ENCODE measurements at regions not wholly inside any gene's neighbourhood (a gene's known extent, or its start where the extent isn't known, plus 50 kb on each side); places are given as distances from the start of the nearest gene placed in this dataset.

DNA sequence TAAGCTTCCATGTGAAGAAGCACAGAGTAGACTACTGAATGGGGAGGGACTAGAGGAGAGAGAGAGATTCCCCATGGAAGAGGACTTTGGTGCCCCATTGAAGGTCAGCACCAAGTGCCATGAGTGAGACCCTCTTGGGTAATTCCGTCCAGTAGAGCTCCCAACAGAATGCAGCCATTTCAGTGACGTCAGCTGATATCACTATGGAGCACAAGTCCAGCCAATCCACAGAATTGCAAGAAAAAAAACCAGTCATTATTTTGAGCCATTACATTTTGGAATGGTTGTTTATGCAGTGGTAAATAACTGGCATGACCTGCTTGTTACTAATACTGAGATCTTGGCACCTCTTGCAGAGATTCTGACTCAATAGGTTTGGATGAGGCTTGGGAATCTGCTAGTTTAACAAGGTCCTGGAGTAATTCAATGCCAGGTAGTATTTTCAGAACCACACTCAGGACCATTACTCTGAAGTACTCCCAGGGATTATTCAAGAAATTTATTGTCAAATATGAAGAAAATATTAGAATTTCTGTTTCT is 52.6 kb upstream of the SP8 start:
- no peak for DNase-seq
- Mint-ChIP-seq H3K9me3 (no peaks in the 10 kb centered on the region), H3K4me3 (no peak overlapping the region), H3K36me3 (ENCODE audit: low read depth) (no peaks in the 10 kb centered on the region), H3K4me1 (ENCODE audit: low read depth) (no peaks in the 10 kb centered on the region), H3K27ac (no peak overlapping the region), H3K27me3 (peaks cover 6% of the 10 kb centered on the region)

DNA sequence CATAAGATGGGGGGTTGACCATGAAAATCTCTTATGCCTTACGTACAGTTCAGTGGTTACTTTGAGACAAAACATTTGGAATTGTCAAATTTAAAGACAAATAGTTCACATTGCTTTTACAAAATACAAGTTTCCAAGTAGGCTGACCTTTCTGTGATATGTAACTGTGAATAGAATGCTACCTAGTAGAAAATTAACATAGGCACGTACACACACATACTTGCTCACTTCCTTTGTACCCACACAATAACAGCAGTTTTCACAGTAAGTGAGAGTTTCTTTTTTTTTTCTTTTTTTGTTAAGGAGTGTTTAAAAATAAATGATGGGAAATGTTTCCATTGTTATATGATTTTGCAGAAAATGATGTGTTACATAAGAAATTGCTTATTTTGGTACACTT is 53.3 kb upstream of the SP8 start:
- H3K9me3 Mint-ChIP-seq: no peaks in the 10 kb centered on the region
- DNase-seq: no peak
- H3K27ac Mint-ChIP-seq: no peak overlapping the region
- peaks cover 7% of the 10 kb centered on the region for H3K27me3 Mint-ChIP-seq
- no peaks in the 10 kb centered on the region for H3K36me3 Mint-ChIP-seq (ENCODE audit: low read depth)
- H3K4me3 Mint-ChIP-seq: no peak overlapping the region
- no peaks in the 10 kb centered on the region for H3K4me1 Mint-ChIP-seq (ENCODE audit: low read depth)

DNA sequence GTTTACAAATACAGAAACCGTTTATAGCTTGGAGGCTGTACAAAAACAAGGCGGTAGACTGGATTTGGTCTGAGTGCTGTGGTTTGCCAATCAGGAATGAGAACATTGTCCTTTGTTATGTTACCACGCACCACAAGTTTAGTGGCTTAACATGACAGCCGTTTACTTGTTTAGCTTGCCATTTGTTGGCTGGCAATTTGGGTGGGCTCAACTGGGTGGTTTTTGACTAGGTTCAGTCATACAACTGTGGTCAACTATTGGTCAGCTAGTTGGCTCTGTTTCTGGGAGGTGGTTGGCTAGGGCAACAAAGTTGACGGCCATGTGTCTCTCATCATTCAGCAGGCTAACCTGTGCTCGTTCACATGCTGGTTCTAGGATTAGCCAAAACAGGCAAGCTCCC is 60.1 kb upstream of the SP8 start:
- Mint-ChIP-seq H3K27me3 (peaks cover 11% of the 10 kb centered on the region), H3K36me3 (ENCODE audit: low read depth) (no peaks in the 10 kb centered on the region), H3K4me1 (ENCODE audit: low read depth) (no peaks in the 10 kb centered on the region), H3K4me3 (no peak overlapping the region), H3K9me3 (no peaks in the 10 kb centered on the region), H3K27ac (no peak overlapping the region)
- no peak for DNase-seq

DNA sequence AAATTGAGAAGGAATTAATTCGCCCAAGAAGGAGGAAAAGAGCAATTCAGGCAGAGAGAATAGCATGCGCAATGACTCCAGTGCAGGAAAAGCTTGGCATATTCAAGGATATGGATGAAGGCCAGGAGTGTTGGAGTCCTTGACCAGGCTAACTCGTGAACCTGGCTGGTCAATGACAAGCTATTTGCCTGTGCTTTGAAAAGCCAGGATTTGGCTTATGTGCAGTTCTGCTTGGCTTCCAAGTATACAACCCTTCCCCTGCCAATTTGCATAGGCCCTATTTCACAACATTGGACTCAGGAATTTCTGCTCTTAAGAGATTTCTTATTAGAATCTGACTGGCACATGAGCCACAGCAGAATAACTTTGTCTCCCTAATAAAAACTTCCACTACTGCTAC is 72.3 kb upstream of the SP8 start:
- H3K4me1 Mint-ChIP-seq (ENCODE audit: low read depth): no peaks in the 10 kb centered on the region
- no peak overlapping the region for H3K4me3 Mint-ChIP-seq
- no peak for DNase-seq
- no peaks in the 10 kb centered on the region for H3K36me3 Mint-ChIP-seq (ENCODE audit: low read depth)
- H3K27me3 Mint-ChIP-seq: no peaks in the 10 kb centered on the region
- H3K27ac Mint-ChIP-seq: no peak overlapping the region
- no peaks in the 10 kb centered on the region for H3K9me3 Mint-ChIP-seq

DNA sequence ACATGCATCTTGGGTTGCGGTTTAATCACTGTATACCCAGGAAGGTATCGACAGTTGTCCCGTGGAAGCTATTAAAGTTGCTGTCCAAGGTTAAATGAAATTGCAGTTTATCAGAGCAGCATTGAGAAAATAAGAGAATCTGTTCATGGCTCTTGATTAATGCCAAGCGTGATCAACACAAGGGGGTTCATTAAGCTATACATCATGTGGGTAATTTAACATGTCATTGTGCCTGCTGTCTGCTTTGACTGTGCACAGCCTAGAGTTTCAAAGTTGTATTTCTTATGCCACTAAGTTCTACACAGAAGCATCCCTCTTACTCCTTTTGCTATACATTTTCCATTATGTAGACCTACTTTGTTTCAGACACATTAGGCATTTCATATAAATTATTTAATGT is 74.8 kb upstream of the SP8 start:
- Mint-ChIP-seq H3K4me3 (no peak overlapping the region), H3K27me3 (no peaks in the 10 kb centered on the region), H3K27ac (no peak overlapping the region), H3K4me1 (ENCODE audit: low read depth) (no peaks in the 10 kb centered on the region), H3K36me3 (ENCODE audit: low read depth) (no peaks in the 10 kb centered on the region), H3K9me3 (no peaks in the 10 kb centered on the region)
- DNase-seq: no peak

DNA sequence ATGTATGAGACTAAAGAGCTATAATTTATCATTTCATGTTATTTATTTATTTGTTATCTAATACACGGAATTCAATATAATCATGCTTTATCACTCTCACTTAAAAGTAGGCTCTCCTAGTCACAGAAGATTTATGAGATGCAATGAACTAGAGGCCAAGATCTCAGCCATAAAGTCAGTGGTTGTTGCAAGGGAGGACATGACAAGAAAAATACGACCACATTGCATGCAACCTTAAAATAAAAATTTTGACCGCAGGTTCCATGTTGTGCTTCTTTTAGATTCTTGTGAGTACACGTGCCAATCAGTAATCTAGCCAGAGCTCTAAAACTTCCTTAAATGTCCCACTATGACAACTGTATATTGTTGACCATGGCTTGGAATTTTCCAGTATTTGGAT is 75.9 kb upstream of the SP8 start:
- Mint-ChIP-seq H3K27ac (no peak overlapping the region), H3K27me3 (no peaks in the 10 kb centered on the region), H3K36me3 (ENCODE audit: low read depth) (no peaks in the 10 kb centered on the region), H3K4me3 (no peak overlapping the region), H3K4me1 (ENCODE audit: low read depth) (no peaks in the 10 kb centered on the region), H3K9me3 (no peaks in the 10 kb centered on the region)
- no peak for DNase-seq

DNA sequence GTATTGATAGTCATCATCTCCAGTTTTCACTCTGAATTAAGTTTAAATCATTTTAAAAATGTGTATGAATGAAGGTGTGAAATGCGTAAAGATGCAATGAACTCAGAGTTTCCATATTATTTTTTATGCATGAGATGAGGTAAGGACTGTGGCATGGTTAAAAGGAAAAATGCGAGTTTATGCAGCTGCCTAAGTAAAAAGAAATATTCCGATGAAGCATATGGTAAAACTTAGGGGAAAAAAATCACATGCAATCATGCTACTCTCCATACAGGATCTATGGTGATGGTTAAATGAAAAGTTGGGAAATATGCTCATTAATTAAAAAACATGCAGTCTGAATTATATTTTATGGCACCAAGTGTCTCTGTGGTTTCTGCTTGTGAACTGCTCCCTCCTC is 77.5 kb upstream of the SP8 start:
- no peak overlapping the region for H3K27ac Mint-ChIP-seq

DNA sequence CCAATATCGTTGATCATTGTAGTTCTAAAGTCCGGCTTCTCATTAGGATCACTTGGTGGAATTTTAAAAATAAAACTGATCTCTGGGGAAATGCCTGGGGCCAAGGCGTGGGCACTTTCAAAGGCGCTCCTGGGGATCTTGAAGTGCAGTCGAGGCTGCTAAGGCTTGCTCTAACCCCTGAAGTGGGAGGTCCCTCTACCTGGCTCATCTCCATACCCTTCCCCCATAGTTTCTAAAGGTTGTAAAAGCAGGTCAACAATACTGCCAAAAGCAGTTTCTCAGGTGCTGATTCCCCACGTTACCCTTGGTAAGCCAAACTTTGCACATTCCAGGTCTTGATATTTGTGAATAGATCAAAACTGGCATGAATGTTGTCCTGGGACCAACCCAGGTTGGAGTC is 79.0 kb upstream of the SP8 start:
- DNase-seq: no peak
- Mint-ChIP-seq H3K36me3 (ENCODE audit: low read depth) (no peaks in the 10 kb centered on the region), H3K4me1 (ENCODE audit: low read depth) (no peaks in the 10 kb centered on the region), H3K27me3 (peaks cover 3% of the 10 kb centered on the region), H3K9me3 (no peaks in the 10 kb centered on the region), H3K4me3 (no peak overlapping the region), H3K27ac (no peak overlapping the region)

More for the DNA sequence above, 77.5 kb upstream of the SP8 start:
- peaks cover 3% of the 10 kb centered on the region for H3K27me3 Mint-ChIP-seq
- DNase-seq: no peak
- no peak overlapping the region for H3K4me3 Mint-ChIP-seq
- no peaks in the 10 kb centered on the region for H3K36me3 Mint-ChIP-seq (ENCODE audit: low read depth)
- H3K4me1 Mint-ChIP-seq (ENCODE audit: low read depth): no peaks in the 10 kb centered on the region
- no peaks in the 10 kb centered on the region for H3K9me3 Mint-ChIP-seq

DNA sequence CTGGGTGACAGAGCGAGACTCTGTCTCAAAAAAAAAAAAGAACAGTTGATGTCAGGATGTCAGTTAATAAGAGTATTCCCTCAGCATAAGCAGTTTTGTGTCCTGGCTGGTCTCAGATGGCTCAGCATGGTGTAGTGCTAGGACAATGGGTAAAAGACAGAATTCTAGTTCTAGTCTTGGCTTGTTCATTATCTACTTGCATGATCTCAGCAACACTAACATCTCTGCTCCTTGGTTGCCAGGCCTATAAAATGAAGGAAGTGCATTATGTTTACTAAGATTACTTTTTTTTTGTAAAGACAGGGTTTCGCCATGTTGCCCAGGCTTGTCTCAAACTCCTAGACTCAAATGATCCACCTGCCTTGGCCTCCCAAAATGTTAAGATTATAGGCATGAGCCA is 84.3 kb upstream of the SP8 start:
- no peak overlapping the region for H3K27ac Mint-ChIP-seq
- H3K36me3 Mint-ChIP-seq (ENCODE audit: low read depth): no peaks in the 10 kb centered on the region
- no peak for DNase-seq
- H3K4me1 Mint-ChIP-seq (ENCODE audit: low read depth): no peaks in the 10 kb centered on the region
- H3K4me3 Mint-ChIP-seq: no peak overlapping the region
- peaks cover 3% of the 10 kb centered on the region for H3K27me3 Mint-ChIP-seq
- H3K9me3 Mint-ChIP-seq: peaks cover 3% of the 10 kb centered on the region

DNA sequence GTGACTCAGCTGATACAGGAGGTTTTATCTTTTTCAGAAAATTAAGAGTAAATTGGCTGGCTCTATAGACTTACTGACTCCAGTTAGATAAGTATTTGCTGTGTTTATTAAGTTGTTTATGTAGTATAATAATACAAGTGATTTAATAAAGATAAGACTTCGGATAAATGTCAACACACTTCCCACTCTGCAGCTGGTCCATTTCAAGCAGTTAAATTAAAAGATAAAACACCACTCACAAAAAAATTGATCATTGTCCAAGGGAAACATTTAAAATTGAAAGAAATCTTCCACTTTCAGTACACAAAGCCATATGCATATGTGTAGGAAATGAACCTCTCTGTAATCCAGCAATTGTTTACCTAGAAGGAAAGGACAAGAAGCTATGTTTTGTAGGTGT is 106.1 kb upstream of the SP8 start:
- Mint-ChIP-seq H3K4me3 (no peak overlapping the region), H3K27me3 (no peaks in the 10 kb centered on the region), H3K36me3 (ENCODE audit: low read depth) (no peaks in the 10 kb centered on the region), H3K9me3 (peaks cover 7% of the 10 kb centered on the region), H3K27ac (no peak overlapping the region), H3K4me1 (ENCODE audit: low read depth) (no peaks in the 10 kb centered on the region)
- no peak for DNase-seq

DNA sequence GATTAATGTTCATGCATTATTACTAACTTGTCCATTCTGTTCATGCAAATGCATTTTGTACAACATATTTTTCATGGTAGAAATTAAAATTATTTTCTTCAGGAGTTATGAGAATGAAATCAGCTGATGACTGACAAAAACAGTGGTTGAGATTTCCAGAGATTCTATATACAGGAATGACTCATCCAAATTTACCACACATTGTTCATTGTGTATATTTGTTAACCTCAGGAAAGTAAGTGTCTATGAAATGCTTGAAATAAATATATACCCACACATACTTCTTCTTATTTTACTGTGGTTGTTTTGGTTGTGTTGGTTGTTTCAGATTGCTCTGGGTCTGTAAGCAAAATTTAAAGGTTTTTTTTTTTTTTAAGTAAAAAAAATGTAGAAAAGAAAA is 108.1 kb upstream of the SP8 start:
- H3K27me3 Mint-ChIP-seq: no peaks in the 10 kb centered on the region
- DNase-seq: no peak
- no peak overlapping the region for H3K27ac Mint-ChIP-seq
- no peaks in the 10 kb centered on the region for H3K36me3 Mint-ChIP-seq (ENCODE audit: low read depth)
- H3K9me3 Mint-ChIP-seq: no peaks in the 10 kb centered on the region
- no peaks in the 10 kb centered on the region for H3K4me1 Mint-ChIP-seq (ENCODE audit: low read depth)
- no peak overlapping the region for H3K4me3 Mint-ChIP-seq

DNA sequence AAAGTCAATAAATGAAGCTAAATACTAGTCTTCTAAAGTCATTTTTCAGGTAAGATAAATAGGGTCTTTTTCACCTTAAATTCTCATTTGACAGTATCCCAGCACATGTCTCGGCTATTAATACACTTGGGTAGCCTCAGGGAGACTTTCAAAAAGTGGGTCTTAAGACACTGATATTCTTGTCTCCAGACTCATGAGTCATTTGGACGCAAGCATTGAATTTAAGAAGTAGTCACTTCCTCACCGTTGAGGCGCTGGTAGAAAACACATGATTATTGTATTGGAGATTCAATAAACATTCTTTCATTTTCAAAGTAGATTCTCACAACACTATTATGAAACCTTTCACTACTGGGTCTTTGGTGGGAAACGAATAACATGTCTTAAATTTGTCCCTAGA is 108.9 kb upstream of the SP8 start:
- Mint-ChIP-seq H3K4me1 (ENCODE audit: low read depth) (no peaks in the 10 kb centered on the region), H3K27ac (no peak overlapping the region), H3K9me3 (no peaks in the 10 kb centered on the region), H3K4me3 (no peak overlapping the region), H3K36me3 (ENCODE audit: low read depth) (no peaks in the 10 kb centered on the region), H3K27me3 (no peaks in the 10 kb centered on the region)
- no peak for DNase-seq

DNA sequence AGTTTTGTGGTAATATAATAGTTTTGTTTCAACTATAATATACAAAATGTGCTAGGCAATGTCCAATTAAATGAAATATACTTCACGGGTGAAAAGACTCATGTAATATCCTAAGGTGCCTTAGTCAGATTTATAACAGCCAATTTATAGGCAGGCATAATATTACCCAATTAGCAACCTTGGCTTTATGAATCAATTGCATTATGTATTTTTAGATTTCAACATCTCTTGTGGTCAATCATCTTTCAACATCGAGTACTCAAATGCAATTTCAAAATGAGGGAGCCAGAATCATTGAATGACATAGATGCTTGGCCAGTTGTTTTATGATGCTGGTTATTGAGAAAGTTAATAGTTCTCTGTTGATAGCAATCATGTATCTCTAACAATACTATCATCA is 110.3 kb upstream of the SP8 start:
- Mint-ChIP-seq H3K9me3 (no peaks in the 10 kb centered on the region), H3K4me1 (ENCODE audit: low read depth) (no peaks in the 10 kb centered on the region), H3K36me3 (ENCODE audit: low read depth) (no peaks in the 10 kb centered on the region), H3K27me3 (no peaks in the 10 kb centered on the region), H3K4me3 (no peak overlapping the region), H3K27ac (no peak overlapping the region)
- no peak for DNase-seq

DNA sequence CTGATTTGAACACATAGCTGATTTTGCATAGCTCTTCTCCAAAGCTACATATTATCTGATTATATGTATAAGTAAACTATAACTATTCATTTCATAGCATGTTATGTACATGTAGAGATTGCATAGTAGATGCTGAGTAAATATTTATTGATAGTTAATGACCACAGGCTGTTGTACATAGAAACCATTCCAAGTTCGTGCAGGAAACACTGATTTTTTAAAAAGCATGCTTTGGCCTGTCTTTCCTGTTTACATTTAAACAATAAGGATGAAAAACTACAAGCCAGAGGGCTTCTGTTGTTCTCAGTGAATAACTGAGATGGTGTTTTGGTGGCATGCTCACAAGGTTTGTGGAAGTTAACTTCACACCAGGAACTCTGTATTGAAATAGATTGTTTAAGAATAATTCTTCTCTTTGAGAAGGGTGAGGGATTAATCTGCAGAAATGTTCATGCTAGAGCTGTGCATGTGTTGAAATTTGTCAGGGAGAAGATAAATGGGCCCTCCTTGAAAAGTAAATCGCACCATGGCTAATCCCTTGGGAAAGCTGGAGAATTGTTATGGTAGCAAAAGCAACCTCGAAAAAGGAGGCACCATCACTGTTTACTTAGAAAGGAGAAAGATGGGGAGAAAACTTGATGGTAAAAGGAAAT is 120.2 kb upstream of the SP8 start:
- no peaks in the 10 kb centered on the region for H3K36me3 Mint-ChIP-seq (ENCODE audit: low read depth)
- no peaks in the 10 kb centered on the region for H3K9me3 Mint-ChIP-seq
- H3K27me3 Mint-ChIP-seq: no peaks in the 10 kb centered on the region
- DNase-seq: no peak
- H3K4me1 Mint-ChIP-seq (ENCODE audit: low read depth): no peaks in the 10 kb centered on the region
- no peak overlapping the region for H3K4me3 Mint-ChIP-seq
- H3K27ac Mint-ChIP-seq: no peak overlapping the region

DNA sequence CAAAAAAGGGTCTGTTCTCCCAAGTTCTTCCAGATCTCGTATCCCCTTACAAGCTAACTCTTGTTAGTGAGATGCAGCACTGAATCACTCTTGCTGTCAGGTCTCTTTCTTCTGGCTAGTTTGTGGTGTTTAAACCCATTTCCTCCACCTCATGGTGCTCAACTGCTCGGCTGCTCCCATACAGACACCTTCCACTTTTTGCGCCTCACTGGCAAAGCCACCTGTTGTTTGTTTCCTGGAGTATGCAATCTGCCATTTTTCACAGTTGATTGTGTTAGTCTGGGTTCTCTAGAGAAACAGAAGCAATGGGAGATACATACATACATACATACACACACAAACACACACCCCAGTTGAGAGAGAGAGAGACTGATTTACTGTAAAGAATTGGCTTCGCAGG is 124.4 kb upstream of the SP8 start:
- H3K36me3 Mint-ChIP-seq (ENCODE audit: low read depth): no peaks in the 10 kb centered on the region
- no peaks in the 10 kb centered on the region for H3K4me1 Mint-ChIP-seq (ENCODE audit: low read depth)
- no peak for DNase-seq
- no peak overlapping the region for H3K4me3 Mint-ChIP-seq
- H3K27me3 Mint-ChIP-seq: no peaks in the 10 kb centered on the region
- H3K27ac Mint-ChIP-seq: no peak overlapping the region
- no peaks in the 10 kb centered on the region for H3K9me3 Mint-ChIP-seq

DNA sequence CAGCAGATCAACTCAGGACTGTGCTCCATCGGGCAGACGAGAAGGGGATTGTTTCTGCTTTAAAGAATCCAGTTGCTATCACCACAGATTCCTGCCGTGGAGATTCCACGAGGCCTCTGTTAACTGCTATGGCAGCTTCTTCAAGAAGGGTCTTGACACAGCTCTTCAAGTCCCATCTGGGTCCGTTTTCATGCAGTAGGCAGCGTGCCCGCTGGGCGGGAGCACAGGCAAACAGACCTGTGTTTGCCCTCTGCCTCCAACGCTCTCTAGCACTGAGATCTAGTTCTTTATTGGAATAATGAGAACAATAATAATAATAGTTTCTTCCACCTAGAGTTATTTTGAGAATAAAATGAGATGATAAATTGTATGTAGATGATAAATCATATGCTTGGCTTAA is 127.2 kb upstream of the SP8 start:
- H3K4me3 Mint-ChIP-seq: no peak overlapping the region
- H3K36me3 Mint-ChIP-seq (ENCODE audit: low read depth): no peaks in the 10 kb centered on the region
- no peak overlapping the region for H3K27ac Mint-ChIP-seq
- H3K27me3 Mint-ChIP-seq: no peaks in the 10 kb centered on the region
- no peak for DNase-seq
- H3K9me3 Mint-ChIP-seq: no peaks in the 10 kb centered on the region
- H3K4me1 Mint-ChIP-seq (ENCODE audit: low read depth): no peaks in the 10 kb centered on the region
